GF-D8 (cell line): ENCODE measurements at regions not wholly inside any gene's neighbourhood (a gene's known extent, or its start where the extent isn't known, plus 50 kb on each side); places are given as distances from the start of the nearest gene placed in this dataset.
"Not testable (repeated sequence)": the region's sequence is repeated elsewhere in the genome, so short reads cannot be mapped to it uniquely, and the experiment has no call there.

Experiments
- DNase-seq: peaks from one replicate; lab custom pipeline; 2025; lab: John Stamatoyannopoulos, UW

DNA sequence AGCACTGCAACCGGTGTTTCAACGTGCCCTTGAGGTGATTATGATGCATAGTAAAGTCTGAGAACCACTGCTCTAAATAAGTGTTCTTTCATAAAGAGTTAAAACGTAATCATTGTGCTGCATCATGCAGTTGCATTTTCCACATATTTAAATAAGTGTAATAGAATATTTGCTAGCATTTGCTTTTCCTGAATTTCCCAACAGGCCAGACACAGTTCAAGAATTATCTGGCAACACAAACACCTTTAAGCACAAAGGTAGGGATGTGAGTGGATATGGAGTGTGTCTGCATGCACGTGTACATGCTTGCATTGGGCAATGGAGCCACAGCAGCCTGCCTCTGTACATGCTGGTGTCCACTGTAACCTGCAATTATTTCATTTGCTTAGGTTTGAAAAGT lies 193.6 kb upstream of the PIK3R1 start:
- DNase-seq = no peak

DNA sequence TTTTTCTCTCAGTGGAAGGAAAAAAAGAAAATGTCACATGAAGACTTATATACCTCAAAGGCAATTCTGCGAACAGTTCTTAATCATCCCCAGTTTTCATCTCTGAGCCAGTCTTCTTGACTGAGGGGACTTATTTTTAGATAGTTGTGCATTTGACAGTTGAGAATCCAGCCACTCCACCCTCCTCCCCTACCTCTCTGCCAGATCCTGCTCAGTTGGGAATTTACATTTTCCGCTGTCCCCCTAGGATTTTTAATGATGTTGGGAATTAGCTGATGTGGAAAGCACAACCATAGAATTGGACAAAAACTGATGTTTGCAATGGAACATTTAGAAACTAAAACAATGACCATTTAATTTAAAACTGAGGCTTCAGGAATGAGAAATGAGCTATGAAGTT lies 194.3 kb upstream of the PIK3R1 start:
- DNase-seq = no peak

DNA sequence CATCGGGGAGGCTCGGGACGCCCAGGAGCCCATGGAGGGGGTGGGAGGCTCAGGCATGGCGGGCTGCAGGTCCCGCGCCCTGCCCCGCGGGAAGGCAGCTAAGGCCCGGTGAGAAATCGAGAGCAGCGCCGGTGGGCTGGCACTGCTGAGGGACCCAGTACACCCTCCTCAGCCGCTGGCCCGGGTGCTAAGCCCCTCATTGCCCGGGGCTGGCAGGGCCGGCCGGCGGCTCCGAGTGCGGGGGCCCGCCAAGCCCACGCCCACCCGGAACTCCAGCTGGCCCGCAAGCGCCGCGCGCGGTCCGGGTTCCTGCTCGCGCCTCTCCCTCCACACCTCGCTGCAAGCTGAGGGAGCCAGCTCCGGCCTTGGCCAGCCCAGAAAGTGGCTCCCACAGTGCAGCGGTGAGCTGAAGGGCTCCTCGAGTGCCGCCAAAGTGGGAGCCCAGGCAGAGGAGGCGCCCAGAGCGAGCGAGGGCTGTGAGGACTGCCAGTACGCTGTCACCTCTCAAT lies 195.0 kb upstream of the PIK3R1 start:
- DNase-seq = not testable (repeated sequence)

DNA sequence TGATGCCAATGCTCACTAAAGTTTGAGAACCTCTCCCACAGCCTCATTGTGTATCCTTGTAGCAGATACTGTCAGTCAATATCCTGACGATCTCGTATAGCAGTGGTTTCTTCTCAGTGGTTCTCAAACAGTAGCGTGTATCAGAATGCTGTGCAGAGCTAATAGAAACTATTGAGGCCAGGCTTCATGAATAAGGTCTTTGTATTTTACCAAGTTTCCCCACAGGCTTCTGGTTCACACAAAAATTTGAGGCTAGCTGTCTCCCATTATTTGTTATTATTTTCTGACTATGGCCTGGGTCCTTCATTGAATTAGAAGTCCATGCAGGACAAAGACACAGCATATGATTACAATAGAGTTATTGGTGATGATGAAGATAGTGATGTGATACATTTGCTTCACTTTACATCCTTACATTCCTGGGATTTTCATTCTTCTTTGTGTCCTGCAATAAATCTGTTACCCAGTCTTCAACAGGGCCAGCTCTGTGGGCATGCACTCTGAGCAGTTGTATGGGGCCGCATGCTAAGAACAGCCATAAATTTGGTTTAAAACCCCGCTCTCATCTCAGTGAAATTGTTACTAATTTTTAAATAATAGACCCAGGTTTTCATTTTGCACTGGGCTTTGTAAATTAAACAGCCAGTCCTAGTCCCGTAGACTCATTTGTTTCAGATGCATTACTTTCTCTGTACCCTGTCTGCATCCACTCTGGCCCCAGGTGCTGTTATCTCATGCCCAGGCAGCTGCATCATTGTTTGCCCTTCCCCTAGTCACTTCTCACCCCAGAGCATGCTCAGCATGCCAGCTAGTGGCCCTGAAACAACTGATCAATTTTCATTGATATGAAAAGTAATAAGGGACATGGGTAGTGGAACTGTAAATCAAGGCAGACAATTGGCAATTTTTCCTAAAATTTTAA lies 199.9 kb upstream of the PIK3R1 start:
- DNase-seq = no peak

DNA sequence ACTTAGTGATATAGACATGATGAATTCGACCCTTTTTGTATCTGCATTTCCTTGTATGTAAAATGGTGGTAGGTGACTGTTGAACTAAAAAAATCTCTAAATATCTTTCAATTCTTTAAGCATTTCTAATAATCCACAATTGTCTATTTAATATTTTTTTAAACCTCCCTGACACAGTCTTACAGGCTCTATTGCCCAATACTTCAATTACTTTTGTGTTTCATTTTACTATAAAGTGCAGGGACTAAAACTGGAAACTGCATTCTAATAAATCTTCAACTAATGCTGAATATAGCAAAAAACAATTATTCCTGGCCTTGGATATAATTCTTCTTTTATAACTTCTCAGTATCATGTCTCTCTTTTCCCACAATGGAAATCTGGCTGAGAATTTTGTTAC lies 202.7 kb upstream of the PIK3R1 start:
- DNase-seq = no peak

DNA sequence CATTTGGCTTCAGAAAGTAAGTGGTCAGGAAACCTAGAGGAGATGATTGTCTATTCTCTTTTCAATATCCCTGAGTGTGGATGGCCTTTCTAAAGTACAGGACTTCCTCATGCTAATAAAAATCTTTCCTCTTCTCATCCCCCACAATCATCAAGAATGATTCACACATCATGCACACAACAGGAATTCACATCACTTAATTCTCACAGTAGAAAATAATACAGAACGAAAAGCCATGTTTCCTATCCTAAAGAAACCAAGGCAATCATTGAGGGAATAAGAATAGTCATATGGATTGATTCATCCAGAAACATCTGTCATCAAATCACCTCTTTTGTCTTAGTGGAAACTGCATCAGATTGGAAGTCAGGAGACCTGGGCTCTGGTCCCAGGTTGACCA lies 203.1 kb upstream of the PIK3R1 start:
- DNase-seq = no peak

DNA sequence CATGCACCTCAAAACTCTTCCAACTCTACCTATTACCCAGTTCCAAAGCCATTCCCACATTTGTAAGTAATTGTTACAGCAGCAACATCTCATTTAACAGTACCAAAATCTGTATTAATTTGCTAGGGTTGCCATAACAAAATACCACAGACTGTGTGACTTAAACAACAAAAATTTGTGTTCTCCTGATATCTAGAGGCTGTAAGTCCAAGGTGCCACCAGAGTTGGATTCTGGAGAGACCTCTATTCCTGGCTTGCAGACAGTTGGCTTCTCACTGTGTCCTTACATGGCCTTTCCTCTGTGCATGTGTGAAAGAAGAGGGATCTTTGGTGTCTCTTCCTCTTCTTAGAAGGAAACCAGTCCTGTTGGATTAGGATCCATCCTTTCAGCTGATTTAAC lies 203.8 kb upstream of the PIK3R1 start:
- DNase-seq = no peak

DNA sequence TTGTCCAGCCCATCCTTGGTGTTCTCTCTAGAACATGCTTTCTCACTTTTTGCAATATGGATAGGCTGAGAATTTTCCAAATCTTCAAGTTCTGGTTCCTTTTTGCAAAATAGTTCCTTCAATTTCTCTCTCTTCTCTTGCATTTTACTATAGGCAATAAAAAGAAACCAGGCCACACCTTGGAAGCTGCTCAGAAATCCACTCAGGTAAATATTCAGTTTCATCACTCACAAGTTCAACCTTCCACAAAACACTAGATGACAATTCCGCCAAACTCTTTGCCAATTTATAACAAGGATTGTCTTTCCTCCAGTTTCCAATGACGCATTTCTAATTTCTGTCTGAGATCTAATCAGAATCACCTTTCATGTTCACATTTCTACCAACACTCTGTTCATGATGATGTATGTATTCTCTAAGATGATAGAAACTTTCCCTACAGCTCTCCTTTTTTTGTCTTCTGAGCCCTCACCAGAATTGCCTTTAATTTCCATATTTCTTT lies 204.2 kb upstream of the PIK3R1 start:
- DNase-seq = no peak

DNA sequence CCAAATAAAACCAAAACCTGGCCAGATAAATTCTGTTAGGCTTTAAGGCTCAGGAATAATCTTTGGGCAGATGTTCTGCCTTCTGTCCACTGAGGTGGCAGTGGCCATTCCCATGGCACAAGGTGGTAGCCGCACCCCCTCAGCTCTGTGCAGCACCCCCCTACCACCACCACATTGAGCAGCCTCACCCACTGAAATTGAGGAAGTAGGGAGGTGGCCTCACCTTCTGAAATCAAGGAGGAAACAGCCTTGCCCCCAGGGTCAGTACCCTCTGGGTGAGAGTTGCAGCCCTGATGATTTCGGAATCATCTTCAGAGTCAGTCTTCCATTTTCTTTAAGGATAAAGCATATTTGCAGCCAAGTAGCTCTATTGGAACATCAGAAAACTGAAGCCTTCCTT lies 204.8 kb upstream of the PIK3R1 start:
- no peak for DNase-seq

DNA sequence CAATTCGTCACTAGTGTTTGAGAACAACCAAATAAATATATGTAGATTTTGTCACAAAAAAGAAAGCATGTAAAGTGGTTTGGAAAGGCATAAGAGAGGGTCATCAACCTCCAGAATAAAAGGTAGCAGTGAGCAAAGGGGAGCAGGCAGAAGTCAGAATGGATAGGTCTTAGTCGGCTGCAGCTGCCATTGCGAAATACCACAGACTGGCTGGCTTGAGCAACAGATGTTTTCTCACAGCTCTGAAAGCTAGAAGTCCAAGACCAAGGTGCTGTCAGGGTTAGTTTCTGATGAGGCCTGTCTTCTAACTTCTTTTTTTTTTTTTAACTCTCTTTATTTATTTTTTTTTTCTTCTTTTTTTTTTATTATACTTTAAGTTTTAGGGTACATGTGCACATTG lies 208.1 kb upstream of the PIK3R1 start:
- peak; percentile 39 for DNase-seq

DNA sequence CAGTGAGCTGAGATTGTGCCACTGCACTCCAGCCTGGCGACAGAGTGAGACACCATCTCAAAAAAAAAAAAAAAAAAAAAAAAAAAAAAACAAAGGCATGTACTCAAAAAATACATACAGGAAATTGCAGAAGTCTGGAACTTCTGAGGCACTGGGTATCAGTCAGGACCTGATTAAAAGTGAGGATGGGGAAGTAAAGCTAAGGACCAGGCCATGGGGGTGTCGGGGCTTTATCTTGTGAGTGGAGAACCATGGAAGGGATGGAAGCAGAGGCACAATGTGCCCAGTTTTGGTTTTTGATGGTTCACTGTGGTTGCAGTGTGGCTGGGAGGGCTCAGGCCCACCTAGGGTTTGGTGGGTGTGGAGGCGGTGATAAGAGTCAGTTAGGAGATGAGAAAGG lies 212.7 kb upstream of the PIK3R1 start:
- DNase-seq = no peak

DNA sequence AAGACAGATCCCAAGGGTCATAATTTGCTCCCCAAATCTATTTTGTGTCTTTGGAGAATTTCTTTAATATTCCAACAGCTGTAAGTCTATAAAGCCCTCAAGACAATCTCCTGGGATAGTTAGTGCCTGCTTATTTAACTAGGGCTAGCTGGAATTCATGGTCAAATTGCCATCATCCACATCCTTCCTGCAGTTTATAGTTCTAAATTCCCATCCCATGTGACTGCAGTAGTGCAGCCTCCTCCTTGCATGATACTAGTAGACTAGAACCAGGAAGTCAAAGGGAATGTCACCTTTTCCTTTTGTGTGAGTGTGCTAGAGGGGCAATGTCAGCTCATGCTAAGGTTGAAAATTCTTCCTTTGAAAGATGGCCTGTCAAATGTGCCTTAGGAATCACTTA lies 214.8 kb upstream of the PIK3R1 start:
- no peak for DNase-seq

DNA sequence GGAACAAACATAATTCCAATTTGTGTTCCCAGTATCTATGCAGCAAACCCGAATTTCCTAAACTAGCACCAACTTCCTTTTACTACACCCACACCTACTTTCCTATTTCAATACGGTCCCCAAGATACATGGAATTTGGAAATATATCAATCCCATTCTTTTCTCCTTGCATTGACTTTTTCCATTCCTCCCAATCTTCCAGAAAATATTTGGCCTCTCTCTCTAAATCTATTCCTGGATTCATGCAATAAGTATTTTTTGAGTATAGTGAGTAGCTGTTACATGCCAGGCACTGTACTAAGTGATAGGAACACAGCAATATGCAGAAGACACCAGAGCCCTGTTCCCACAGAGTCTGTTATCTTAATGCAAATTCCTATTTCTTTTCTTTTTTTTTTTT lies 216.2 kb upstream of the PIK3R1 start:
- no peak for DNase-seq

DNA sequence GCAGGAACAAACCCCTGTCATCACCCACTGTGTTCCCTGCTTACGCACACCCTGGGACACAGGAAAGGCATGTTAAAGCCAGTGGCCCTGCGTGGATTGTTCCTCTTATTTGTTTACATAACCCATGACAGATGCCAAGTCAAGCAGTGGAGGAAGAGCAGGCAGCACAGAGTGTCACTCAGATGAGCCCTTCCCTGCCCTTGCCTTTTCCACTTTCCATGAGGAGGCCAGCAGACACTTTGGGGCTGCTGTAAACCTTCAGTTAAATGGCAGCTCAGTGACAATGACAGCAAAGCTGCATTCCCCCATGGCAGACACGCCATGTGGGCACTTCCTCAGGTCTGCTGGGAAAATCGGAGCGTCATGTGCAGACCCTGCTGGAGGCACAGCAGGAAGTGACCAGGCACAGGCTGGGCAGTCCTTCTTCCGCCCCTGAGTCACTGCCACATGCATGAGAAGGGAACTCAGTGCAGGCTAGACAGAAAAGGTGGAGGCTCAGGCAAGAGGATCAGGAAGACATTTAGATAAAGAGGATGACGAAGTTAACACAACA lies 216.8 kb upstream of the PIK3R1 start:
- DNase-seq = no peak

DNA sequence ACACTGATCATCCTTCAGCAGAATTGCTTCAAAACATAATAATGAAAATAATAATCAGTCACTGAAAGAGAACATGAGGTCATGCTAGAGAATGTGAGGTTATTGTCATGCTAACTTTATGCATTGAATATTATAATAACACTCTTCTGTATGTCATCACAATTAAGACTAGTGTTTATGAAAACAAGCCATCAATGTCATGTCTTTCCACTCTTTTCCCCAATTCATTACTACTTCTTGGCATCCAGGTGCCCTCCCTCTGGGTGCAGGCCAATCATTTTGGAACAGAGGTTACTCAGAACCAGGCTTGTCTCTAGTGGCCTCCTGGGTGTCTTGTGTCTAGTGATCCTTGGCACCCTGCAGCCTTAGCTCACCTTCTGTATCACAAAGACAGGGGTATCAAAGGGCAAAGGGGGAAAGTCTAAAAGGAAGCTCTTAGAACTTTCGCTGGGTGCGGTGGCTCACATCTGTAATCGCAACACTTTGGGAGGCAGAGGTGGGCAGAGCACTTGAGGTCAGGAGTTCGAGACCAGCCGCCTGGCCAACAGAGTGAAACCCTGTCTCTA lies 217.6 kb upstream of the PIK3R1 start:
- no peak for DNase-seq

DNA sequence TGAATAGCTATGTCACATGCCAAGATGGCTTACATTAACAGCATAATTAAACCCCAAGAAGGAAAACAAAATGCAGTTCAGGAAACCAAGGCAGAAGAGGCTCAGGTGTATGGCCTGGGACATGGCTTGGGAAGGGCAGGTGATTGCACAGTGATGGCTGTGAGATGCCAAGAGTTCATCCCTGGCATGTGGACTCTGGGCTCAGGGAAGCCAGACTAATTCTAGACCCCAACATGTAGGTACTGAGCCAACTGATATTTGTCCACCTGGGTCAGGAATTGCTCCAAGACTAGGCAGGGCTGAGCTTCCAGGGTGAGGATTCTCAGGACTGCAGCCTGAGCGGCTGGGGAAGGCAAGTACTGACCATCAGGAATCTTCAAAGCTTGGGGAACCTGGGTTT lies 218.4 kb upstream of the PIK3R1 start:
- no peak for DNase-seq

DNA sequence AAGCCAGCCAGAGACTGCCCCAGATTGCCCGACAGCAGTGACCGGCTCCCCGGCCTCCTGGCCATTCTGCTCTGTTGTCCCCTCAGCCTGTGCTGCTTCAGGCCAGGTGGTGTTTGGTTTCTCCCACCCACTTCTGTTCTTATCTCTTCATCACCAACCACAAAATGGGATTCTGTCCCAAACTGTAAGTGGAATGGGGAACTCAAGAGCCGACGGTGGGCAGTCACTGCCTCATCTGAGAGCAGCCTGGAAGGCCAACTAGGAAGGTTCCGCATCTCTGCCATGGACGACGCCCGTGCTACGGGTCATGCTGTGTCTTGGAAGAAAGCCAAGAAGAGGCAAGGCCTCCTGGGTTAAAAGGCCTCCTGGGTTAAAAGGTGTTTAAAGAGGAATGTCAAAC lies 219.0 kb upstream of the PIK3R1 start:
- DNase-seq = no peak

DNA sequence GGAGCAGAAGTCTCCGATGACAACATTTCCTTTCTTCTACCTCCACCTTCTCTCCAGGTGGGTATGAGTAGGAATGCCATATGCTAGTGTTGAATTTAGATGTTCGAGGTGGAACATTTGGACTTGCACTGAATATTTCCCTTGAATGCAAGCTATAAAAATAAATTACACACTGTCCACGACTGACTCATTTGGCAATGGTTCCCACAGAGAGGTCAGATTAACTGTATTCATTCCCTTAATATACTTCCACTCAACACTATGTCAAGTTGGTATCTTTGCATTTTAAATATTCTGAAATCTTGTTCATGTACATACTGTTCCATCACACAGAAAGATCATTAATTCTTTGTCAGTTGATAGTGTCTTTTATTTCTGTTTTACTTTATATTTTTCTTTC lies 222.6 kb upstream of the PIK3R1 start:
- no peak for DNase-seq

DNA sequence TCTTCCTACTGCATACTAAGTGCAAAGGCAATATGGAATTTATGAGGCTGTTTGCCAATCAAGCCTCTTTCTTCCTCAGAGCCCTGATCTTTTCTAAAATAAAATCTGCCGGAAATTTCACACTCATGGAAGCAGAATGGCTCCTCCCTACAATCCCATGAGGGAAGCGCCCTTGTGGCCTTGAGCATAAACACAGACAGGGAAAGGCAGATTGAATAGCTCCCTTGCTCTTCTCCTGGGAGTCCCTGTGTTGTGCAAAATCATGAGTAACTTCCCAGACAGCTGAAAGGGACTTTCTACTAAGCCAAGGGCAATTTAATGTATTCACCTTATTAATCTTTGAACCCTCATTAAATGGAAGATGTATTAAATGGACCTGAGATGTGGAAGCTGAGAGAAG lies 226.1 kb upstream of the PIK3R1 start:
- DNase-seq = no peak

DNA sequence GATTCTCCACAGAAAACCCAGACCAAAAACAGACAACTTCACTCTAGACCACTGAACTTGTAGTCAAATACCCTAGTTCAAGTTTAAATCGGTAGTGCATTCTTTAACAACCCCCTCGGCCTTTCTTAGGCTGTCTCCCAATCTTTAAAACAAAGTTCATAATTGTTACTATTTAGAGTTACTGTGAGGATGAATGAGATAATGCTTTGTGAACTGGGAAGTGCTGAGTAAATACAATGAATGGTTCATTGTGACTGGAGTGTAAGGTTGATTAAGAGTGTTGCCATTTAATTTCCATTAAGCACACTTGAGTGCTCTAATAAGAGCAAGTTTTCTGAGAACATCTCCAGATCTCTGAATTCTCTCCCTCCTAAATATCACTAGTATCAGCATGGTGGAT lies 228.8 kb upstream of the PIK3R1 start:
- no peak for DNase-seq

DNA sequence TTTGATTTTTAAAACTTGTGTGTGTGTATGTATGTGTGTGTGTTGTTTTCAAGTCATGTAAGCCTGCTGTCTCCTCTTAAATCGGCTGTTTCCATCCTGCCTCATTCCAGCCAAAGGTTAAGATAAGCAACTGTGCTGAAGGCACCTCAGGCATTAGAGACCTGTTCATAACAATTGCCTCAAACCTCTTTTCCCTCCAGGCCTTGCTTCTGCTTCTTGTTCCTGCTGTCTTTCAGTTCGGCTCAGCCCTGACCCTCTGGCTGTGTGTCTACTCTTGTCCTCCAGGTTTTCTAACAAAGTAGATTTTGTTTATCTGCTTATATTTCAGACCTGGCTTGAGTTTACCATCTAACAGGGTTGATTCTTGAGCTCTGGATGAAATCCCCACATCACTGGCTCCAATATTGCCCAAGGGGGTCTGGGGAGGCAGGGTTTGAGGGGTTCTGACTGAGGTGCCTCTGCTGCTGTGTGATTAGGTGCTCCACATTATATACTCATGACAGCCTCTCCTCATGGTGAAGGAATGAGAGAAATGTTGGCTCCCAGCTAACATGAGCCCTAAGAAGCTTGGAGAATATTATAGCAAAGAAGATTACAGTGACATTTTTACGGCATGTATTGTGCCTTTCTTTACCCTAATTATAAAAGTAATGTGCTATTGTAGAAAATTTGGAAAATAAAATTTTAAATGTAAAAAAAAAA lies 229.7 kb upstream of the PIK3R1 start:
- no peak for DNase-seq

DNA sequence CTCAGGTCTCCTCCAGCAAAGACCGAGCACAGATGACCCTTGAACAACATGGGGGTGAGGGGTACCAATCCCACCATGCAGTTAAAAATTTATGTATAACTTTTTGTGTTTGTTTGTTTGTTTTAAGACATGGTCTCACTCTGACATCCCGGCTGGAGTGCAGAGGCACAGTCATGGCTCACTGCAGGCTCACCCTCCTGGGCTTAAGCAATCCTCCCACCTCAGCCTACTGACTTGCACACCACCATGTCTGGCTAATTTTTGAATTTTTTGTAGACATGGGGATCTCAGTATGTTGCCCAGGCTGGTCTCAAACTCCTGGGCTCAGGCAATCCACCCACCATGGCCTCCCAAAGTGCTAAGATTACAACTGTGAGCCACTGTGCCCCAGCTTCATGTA lies 231.0 kb upstream of the PIK3R1 start:
- no peak for DNase-seq
